ENCODE measurements at regions not wholly inside any gene's neighbourhood (a gene's known extent, or its start where the extent isn't known, plus 50 kb on each side); places are given as distances from the start of the nearest gene placed in this dataset.
"Not testable (repeated sequence)": the region's sequence is repeated elsewhere in the genome, so short reads cannot be mapped to it uniquely, and the experiment has no call there.

GRCh38 chr6:156438350-156438923, 338.7 kb upstream of the ARID1B start:
- no peak for DNase-seq

GRCh38 chr6:156437121-156437879, 339.9 kb upstream of the ARID1B start:
- DNase-seq: no peak

- no peak for DNase-seq
Measured at GRCh38 chr6:156434795-156435190, 342.4 kb upstream of the ARID1B start.

- DNase-seq: no peak
Measured at GRCh38 chr6:156434049-156434794, 343.0 kb upstream of the ARID1B start.

- no peak for DNase-seq
Measured at GRCh38 chr6:156432543-156432942, 344.6 kb upstream of the ARID1B start.

- no peak for DNase-seq
Measured at GRCh38 chr6:156430386-156430785, 346.8 kb upstream of the ARID1B start.

- DNase-seq: no peak
Measured at GRCh38 chr6:156427345-156427744, 349.8 kb upstream of the ARID1B start.

GRCh38 chr6:156425359-156426020, 351.7 kb upstream of the ARID1B start:
- no peak for DNase-seq

- DNase-seq: no peak
Measured at GRCh38 chr6:156423829-156424228, 353.3 kb upstream of the ARID1B start.

- DNase-seq: no peak
Measured at GRCh38 chr6:156423075-156423474, 354.1 kb upstream of the ARID1B start.

GRCh38 chr6:156421933-156422332, 355.2 kb upstream of the ARID1B start:
- no peak for DNase-seq

GRCh38 chr6:156421301-156421700, 355.9 kb upstream of the ARID1B start:
- not testable (repeated sequence) for DNase-seq

GRCh38 chr6:156420172-156420993, 356.8 kb upstream of the ARID1B start:
- DNase-seq: no peak

- DNase-seq: no peak
Measured at GRCh38 chr6:156419594-156419993, 357.6 kb upstream of the ARID1B start.

- no peak for DNase-seq
Measured at GRCh38 chr6:156418253-156418652, 358.9 kb upstream of the ARID1B start.

- no peak for DNase-seq
Measured at GRCh38 chr6:156416391-156416790, 360.8 kb upstream of the ARID1B start.

- no peak for DNase-seq
Measured at GRCh38 chr6:156413154-156413553, 364.0 kb upstream of the ARID1B start.

- no peak for DNase-seq
Measured at GRCh38 chr6:156410649-156411048, 366.5 kb upstream of the ARID1B start.

- DNase-seq: no peak
Measured at GRCh38 chr6:156408655-156409054, 368.5 kb upstream of the ARID1B start.

- DNase-seq: no peak
Measured at GRCh38 chr6:156407334-156407733, 369.8 kb upstream of the ARID1B start.

- no peak for DNase-seq
Measured at GRCh38 chr6:156406688-156407087, 370.5 kb upstream of the ARID1B start.

- no peak for DNase-seq
Measured at GRCh38 chr6:156406099-156406498, 371.1 kb upstream of the ARID1B start.

- no peak for DNase-seq
Measured at GRCh38 chr6:156402628-156403027, 374.6 kb upstream of the ARID1B start.

Data from NCI-H2081 treated with DMSO at 0.1 percent for 48 hours (cell line).